ENCODE measurements at regions not wholly inside any gene's neighbourhood (a gene's known extent, or its start where the extent isn't known, plus 50 kb on each side); places are given as distances from the start of the nearest gene placed in this dataset.
"Not testable (repeated sequence)": the region's sequence is repeated elsewhere in the genome, so short reads cannot be mapped to it uniquely, and the experiment has no call there.

DNA sequence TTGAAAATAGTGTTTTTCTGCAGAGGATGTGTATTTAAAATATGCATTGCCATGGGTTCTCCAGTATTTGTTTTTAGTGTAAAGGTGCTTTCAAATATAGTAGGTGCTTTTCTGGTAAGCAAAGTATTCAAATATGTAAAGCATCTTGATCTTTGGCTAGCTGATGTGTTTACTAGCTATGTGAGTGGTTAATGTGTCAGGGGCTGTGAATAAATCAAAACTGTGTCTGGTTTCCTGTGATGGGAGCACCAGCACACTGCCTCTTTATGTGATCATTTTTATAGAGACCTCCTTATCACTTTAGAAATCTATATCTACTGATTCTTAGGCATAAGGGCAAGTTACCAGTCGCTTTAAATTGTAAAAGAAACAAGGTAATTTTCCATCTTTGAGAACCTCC is 388.9 kb upstream of the MAN1A1 start:
- in situ Hi-C loops (cut with MboI; ENCODE audit: low pct_unique_long_range_greater_than_20kb, low sequenced_read_pairs) = loop anchor here (25.0 kb wide), 1 partner anchor 601 kb away; no protein-coding TSS in a partner anchor

GRCh38 chr6:119736296-119737021 is 386.9 kb upstream of the MAN1A1 start:
- in situ Hi-C loops (cut with MboI; ENCODE audit: low pct_unique_long_range_greater_than_20kb, low sequenced_read_pairs) = loop anchor here (25.0 kb wide), 1 partner anchor 599 kb away; no protein-coding TSS in a partner anchor
- DNase-seq = no peak

More for the DNA sequence above, 388.9 kb upstream of the MAN1A1 start:
- DNase-seq = no peak

DNA sequence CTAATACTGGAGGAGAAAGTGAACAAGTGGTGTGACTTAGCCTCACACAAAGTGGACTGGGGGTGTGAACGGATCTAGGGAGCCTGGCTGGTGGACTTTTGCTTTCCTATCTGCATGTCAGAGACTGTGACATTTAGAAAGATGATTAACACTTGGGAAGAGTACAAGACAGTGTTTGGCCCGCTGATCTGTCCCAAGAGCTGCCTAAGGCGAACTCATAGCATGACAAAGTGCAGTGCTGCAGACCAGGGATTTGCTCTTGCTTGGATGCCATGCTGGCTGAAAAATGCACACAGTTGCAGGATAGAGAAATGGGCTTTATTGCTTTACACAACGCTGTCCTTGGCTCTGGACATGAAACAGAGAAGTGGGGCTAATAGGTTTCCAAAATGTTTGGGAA is 386.0 kb upstream of the MAN1A1 start:
- no peak for DNase-seq
- in situ Hi-C loops (cut with MboI; ENCODE audit: low pct_unique_long_range_greater_than_20kb, low sequenced_read_pairs) = loop anchor here (25.0 kb wide), 1 partner anchor 598 kb away; no protein-coding TSS in a partner anchor

DNA sequence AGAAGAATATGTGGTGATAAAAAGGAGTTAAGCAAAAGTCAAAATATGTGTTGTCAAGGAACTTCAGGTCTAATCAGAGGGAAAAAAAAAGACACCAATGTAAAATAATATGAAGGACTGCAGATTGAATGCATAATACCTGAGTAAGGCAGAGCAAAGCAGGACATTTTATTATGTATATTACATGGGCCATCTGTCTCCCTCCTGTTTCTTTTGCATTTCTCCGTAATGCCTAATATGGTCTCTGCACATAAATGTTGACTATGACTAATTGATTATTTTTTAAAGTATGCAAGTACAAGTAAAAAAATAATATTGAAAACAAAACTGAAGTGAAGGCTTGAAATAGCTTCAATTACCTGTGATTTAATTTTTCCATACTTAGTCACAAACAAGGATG is 384.7 kb upstream of the MAN1A1 start:
- in situ Hi-C loops (cut with MboI; ENCODE audit: low pct_unique_long_range_greater_than_20kb, low sequenced_read_pairs) = loop anchor here (25.0 kb wide), 1 partner anchor 597 kb away; no protein-coding TSS in a partner anchor
- no peak for DNase-seq

DNA sequence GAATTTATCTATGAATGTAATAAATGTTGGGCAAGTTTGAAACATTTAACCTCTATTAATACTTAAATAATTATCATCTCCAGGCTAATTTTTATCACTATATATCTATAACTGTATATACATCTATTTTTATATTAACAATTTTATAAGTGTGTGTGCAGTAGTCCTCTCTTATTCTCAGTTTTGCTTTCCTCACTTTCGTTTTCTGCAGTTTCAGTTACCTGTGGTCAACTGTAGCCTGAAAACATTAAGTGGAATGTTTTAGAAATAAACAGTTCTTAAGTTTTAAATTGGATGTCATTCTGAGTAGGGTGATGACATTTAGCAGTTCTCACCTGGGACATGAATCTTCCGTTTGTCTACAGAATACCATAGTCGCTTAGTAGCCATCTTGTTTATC is 379.4 kb upstream of the MAN1A1 start:
- in situ Hi-C loops (cut with MboI; ENCODE audit: low pct_unique_long_range_greater_than_20kb, low sequenced_read_pairs) = loop anchor here (25.0 kb wide), 1 partner anchor 592 kb away; no protein-coding TSS in a partner anchor
- DNase-seq = no peak

DNA sequence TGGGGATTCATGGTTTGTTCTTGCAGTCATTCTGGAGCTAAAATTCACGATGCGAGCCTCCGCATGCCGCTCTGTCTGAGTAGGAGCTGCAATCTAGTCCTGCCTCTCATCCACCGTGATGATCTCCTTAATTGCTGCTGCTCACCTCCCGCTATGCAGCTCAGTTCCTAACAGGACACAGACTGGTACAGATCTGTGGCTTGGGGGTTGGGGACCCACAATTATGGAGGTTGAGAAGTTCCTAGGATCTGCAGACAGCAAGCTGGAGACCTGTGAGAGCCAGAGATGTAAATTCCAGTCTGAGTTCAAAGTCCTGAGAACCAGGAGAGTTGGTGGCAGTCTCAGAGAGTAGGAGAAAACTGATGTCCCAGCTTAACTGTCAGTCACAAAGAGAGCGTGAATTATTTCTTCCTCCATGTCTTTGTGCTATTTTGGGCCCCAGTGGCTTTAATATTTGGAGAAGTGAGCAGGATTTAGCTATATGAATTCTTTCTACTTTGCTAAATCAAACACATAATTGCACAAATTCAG is 378.7 kb upstream of the MAN1A1 start:
- no peak for DNase-seq
- in situ Hi-C loops (cut with MboI; ENCODE audit: low pct_unique_long_range_greater_than_20kb, low sequenced_read_pairs) = loop anchor here (25.0 kb wide), 1 partner anchor 591 kb away; no protein-coding TSS in a partner anchor

DNA sequence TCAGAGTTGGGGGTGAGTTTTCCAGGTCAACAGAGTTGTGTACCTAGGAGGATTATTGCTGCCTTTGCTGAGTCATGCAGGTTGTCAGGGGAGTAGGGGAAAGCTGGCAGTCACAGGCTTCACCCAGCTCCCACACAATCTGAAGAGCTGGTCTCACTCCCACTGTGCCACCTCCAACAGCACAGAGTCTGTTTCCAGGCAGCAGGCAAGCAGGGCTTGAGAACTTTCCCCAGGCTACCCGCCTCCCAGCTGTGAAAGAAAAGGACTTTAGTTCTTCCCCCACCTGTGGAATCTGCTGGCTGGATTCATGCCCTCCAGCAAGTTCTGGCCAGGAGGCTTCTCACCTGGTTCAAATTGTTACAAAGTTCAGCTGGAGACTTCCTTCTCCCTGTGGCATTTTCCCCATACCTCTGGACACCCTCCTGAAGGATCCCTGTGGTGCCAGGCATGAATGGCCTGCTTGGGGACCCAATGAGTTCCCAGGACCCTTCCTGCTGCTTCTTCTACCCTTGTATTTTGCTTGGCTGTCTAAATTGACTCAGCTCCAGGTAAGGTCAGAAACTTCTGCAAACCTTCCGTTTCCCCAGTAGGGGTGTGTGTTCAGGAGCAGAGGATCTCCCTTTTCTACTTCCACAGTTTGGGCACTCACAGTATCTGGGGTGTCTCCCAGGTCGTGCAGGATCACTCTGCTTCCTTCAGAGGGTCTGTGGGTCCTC is 378.1 kb upstream of the MAN1A1 start:
- in situ Hi-C loops (cut with MboI; ENCODE audit: low pct_unique_long_range_greater_than_20kb, low sequenced_read_pairs) = loop anchor here (25.0 kb wide), 1 partner anchor 590 kb away; no protein-coding TSS in a partner anchor
- DNase-seq = no peak

- in situ Hi-C loops (cut with MboI; ENCODE audit: low pct_unique_long_range_greater_than_20kb, low sequenced_read_pairs) = loop anchor here (25.0 kb wide), 1 partner anchor 590 kb away; no protein-coding TSS in a partner anchor
- not testable (repeated sequence) for DNase-seq
These were observed 377.4 kb upstream of the MAN1A1 start for GRCh38 chr6:119726912-119727311.

DNA sequence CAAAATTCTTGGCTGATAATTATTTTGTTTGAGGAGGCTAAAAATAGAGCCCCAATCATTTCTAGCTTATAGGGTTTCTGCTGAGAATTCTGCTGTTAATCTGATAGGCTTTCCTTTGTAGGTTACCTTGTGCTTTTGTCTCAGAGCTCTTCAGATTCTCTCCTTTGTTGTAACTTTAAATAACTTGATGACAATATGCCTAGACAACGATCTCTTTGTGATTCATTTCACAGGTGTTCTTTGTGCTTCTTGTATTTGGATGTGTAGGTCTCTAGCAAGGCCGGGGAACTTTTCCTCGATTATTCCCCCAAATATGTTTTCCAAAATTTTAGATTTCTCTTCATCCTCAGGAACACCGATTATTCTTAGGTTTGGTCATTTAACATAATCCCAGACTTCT is 376.5 kb upstream of the MAN1A1 start:
- in situ Hi-C loops (cut with MboI; ENCODE audit: low pct_unique_long_range_greater_than_20kb, low sequenced_read_pairs) = loop anchor here (25.0 kb wide), 1 partner anchor 589 kb away; no protein-coding TSS in a partner anchor
- DNase-seq = no peak

- in situ Hi-C loops (cut with MboI; ENCODE audit: low pct_unique_long_range_greater_than_20kb, low sequenced_read_pairs) = no loop called here
- DNase-seq = peak; percentile 9
These were observed 370.6 kb upstream of the MAN1A1 start for GRCh38 chr6:119720160-119720559.

DNA sequence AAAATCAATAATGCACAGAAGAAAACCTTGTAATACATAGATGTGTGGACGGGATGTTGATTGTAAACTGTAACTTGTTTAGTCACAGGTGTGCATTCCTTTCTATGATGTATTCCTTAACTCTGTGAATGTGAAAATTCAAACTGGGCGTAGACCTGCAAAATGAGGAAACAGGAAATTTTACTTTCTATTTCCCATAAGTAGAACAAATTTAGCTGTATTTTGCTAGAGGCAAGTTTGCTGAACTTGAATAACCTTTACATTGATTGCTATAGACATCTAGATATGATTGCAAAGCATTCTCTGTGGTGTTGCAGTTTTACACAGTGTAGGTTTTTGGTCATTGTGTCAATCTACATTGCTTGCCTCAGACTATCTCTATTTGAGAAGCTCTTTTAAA is 368.4 kb upstream of the MAN1A1 start:
- no peak for DNase-seq
- in situ Hi-C loops (cut with MboI; ENCODE audit: low pct_unique_long_range_greater_than_20kb, low sequenced_read_pairs) = no loop called here

GRCh38 chr6:119716668-119717270 is 367.2 kb upstream of the MAN1A1 start:
- DNase-seq = no peak
- in situ Hi-C loops (cut with MboI; ENCODE audit: low pct_unique_long_range_greater_than_20kb, low sequenced_read_pairs) = no loop called here

DNA sequence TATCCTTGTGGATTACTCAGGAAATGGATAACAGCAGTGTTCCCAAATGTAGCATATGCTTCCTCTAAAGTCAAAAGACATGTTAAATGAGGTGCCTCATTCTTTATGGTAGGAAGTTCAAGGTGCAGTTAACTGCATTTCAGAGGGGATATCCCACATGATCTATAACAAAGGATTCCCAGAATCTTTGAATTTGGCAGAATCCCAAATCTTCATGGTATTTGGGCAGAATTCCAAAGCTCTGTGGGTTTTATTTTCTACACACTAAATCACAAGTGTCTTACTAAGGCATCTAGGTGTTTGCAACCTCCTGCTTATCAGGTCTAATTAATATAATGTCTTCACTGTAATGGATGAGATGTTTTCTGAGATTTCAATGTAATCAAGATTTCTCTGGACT is 364.3 kb upstream of the MAN1A1 start:
- in situ Hi-C loops (cut with MboI; ENCODE audit: low pct_unique_long_range_greater_than_20kb, low sequenced_read_pairs) = no loop called here
- no peak for DNase-seq

DNA sequence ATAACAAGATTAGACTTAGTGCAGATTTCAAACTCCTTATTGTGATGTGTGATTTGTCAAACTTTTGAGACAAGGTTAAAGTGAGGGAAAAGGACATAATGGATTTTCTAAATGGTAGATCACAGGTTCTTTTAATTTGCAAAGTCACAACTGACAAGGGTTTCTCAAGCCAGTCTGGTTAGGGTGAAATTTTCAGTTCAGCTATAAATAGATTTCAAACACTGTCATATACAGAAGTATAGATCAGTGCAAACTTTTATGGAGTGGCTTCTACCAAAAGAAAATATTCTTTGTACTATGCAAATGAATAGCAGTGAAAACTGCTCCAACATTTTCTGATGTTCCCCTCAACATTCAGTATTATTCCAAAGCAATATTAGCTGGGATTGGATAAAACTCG is 337.1 kb upstream of the MAN1A1 start:
- no peak for DNase-seq
- in situ Hi-C loops (cut with MboI; ENCODE audit: low pct_unique_long_range_greater_than_20kb, low sequenced_read_pairs) = no loop called here

DNA sequence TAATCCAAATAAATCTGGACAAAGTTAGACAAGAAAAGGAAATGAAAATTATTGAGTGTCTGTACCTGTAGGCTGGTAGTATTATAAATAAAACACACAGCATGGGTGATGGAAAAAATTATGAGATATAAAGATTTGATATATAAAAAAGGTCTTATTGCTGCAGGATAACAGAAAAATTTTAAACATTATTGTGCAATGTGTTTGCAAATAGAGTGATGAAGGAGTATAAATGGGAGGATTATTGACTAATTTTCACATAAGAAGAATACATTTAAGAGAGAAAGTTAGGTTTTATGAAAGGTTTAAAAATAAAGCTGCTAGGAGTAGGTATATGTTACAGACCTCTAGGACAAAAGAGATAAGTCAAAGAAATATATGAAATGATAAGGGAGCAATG is 336.7 kb upstream of the MAN1A1 start:
- DNase-seq = no peak
- in situ Hi-C loops (cut with MboI; ENCODE audit: low pct_unique_long_range_greater_than_20kb, low sequenced_read_pairs) = no loop called here

DNA sequence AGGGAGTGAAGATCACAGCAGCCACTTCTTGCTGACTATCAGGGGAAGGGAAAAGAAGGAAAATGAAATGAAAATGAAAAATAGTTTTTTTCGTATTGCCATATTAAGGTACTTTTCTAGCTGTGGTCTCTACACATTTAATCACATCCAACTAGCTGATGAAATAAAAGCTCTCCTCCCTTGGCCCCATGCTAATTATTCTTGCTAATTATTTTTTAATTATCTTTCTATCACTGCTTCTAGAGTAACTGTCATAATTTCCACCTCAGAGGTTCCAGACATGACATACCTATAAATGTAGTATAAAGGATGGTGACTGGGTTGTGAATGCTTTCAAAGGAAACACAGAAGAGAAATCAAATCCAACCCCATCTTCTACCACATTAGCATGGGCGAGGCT is 334.1 kb upstream of the MAN1A1 start:
- in situ Hi-C loops (cut with MboI; ENCODE audit: low pct_unique_long_range_greater_than_20kb, low sequenced_read_pairs) = no loop called here
- DNase-seq = no peak

- no peak for DNase-seq
- in situ Hi-C loops (cut with MboI; ENCODE audit: low pct_unique_long_range_greater_than_20kb, low sequenced_read_pairs) = no loop called here
These were observed 333.5 kb upstream of the MAN1A1 start for GRCh38 chr6:119683031-119683430.

GRCh38 chr6:119678961-119679360 is 329.4 kb upstream of the MAN1A1 start:
- DNase-seq = no peak
- in situ Hi-C loops (cut with MboI; ENCODE audit: low pct_unique_long_range_greater_than_20kb, low sequenced_read_pairs) = no loop called here

DNA sequence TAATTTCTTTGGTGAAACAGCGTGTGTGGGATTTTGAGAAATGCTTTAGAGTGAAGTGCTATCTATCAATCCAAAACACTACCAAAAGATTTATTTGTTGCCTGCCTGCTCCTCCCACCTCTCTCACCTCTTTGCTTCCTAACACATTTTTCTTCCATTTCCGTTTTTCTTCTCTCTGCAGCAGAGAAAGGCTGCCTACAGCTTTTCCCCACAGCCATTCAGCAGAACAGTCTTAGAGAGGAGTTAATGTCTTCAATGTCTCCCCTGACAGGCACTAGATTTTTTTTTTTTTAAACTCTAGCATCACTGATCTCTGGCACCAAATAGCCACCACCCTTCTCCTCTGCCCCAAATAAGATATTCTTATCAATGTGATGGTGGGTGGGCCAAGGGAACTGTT is 327.8 kb upstream of the MAN1A1 start:
- DNase-seq = no peak
- in situ Hi-C loops (cut with MboI; ENCODE audit: low pct_unique_long_range_greater_than_20kb, low sequenced_read_pairs) = no loop called here

DNA sequence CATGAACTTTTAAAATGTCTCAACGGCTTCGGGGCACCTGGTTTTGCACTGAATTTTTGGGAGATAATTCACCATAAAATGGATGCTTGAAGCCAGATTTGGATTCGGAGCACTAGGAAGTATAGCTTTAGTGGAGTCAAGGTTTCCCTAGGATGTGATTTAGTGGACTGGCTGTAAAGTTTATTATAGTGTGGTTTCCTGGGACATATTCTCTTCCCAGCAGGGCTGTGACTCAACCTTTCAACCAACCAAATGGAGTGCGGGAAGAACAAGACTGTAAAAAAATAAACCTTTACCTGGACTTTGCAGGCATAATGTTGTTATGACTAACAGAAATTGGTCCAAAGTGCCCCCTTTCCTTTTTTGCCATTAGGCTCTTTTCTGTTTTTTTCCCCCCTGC is 327.4 kb upstream of the MAN1A1 start:
- in situ Hi-C loops (cut with MboI; ENCODE audit: low pct_unique_long_range_greater_than_20kb, low sequenced_read_pairs) = no loop called here
- DNase-seq = no peak

All from KBM-7 (cell line).